HG03469 (cell line): ENCODE measurements at regions not wholly inside any gene's neighbourhood (a gene's known extent, or its start where the extent isn't known, plus 50 kb on each side); places are given as distances from the start of the nearest gene placed in this dataset.
"Not testable (repeated sequence)": the region's sequence is repeated elsewhere in the genome, so short reads cannot be mapped to it uniquely, and the experiment has no call there.

Experiments used
- ATAC-seq: cut with Tn5 transposase; IDR thresholded peaks from one replicate; pipeline ENCODE4 v1.9.1; 2021; ENCODE audit warnings: mild to moderate bottlenecking, moderate library complexity, moderate number of reproducible peaks; ENCODE audit not compliant: unreplicated experiment

GRCh38 chr6:155582016-155582991 lies 126.7 kb upstream of the NOX3 start:
- no peak for ATAC-seq

- ATAC-seq, result no peak
These were observed 125.3 kb upstream of the NOX3 start for GRCh38 chr6:155580904-155581303.

GRCh38 chr6:155578251-155578650 lies 122.6 kb upstream of the NOX3 start:
- ATAC-seq, result no peak

- ATAC-seq, result no peak
These were observed 106.3 kb upstream of the NOX3 start for GRCh38 chr6:155561966-155562364.

GRCh38 chr6:155561257-155561965 lies 105.8 kb upstream of the NOX3 start:
- ATAC-seq, result no peak

- ATAC-seq, result no peak
These were observed 94.3 kb upstream of the NOX3 start for GRCh38 chr6:155549928-155550327.

- no peak for ATAC-seq
These were observed 93.6 kb upstream of the NOX3 start for GRCh38 chr6:155549028-155549798.

- no peak for ATAC-seq
These were observed 92.9 kb upstream of the NOX3 start for GRCh38 chr6:155548576-155548975.

- ATAC-seq, result no peak
These were observed 89.0 kb upstream of the NOX3 start for GRCh38 chr6:155544677-155545076.

GRCh38 chr6:155543166-155543847 lies 87.7 kb upstream of the NOX3 start:
- no peak for ATAC-seq

GRCh38 chr6:155542036-155542435 lies 86.4 kb upstream of the NOX3 start:
- no peak for ATAC-seq

GRCh38 chr6:155538708-155539390 lies 83.2 kb upstream of the NOX3 start:
- no peak for ATAC-seq

GRCh38 chr6:155534678-155535077 lies 79.0 kb upstream of the NOX3 start:
- no peak for ATAC-seq

- no peak for ATAC-seq
These were observed 74.7 kb upstream of the NOX3 start for GRCh38 chr6:155530219-155530834.

GRCh38 chr6:155529814-155530213 lies 74.2 kb upstream of the NOX3 start:
- ATAC-seq, result not testable (repeated sequence)

- peak; percentile 49 for ATAC-seq
These were observed 73.4 kb upstream of the NOX3 start for GRCh38 chr6:155528982-155529453.

GRCh38 chr6:155528335-155528734 lies 72.7 kb upstream of the NOX3 start:
- no peak for ATAC-seq

- ATAC-seq, result no peak
These were observed 71.8 kb upstream of the NOX3 start for GRCh38 chr6:155527443-155527842.

- ATAC-seq, result no peak
These were observed 68.4 kb upstream of the NOX3 start for GRCh38 chr6:155523821-155524651.
